Panc1 (cell line): ENCODE measurements at regions not wholly inside any gene's neighbourhood (a gene's known extent, or its start where the extent isn't known, plus 50 kb on each side); places are given as distances from the start of the nearest gene placed in this dataset.

Source experiments
- ATAC-seq: fragments of 200-7000 bp; cut with Tn5 transposase; 2 replicates; pipeline ENCODE4 v1.9.1; 2020; ENCODE audit warnings: mild to moderate bottlenecking, moderate library complexity
- BruUV-seq: library from RNA; stranded (reverse); fragments of 400-500 nt; replicated peaks from 2 replicates; lab custom pipeline; 2021; lab: Mats Ljungman, UMichigan
- CTCF ChIA-PET: fragments of 300-600 bp; sonication (Branson Sonifier 250); formaldehyde crosslinking; loops from one replicate; lab custom pipeline; 2022; ENCODE audit warnings: antibody characterized with exemption; lab: Charles Lee
- POLR2A ChIA-PET: fragments of 300-600 bp; sonication (Branson Sonifier 250); formaldehyde crosslinking; loops from one replicate; lab custom pipeline; 2022; ENCODE audit warnings: antibody characterized with exemption; lab: Charles Lee
- DNase-seq: peaks from one replicate; pipeline ENCODE4 v3.0.0-alpha.2; 2010; ENCODE audit warnings: low read depth, low spot score
- H3K27ac ChIP-seq: 2 replicates; pipeline ENCODE4 v1.5.1; 2011; ENCODE audit warnings: mild to moderate bottlenecking, low read length, inconsistent platforms
- H3K27me3 ChIP-seq: fragments of 200-500 bp; sonication (Bioruptor generic); 2 replicates; pipeline ENCODE4 v1.6.0; 2014; ENCODE audit warnings: low read length, inconsistent platforms; ENCODE audit not compliant: control insufficient read depth, insufficient read depth
- H3K36me3 ChIP-seq: fragments of 200-500 bp; sonication (Bioruptor generic); 2 replicates; pipeline ENCODE4 v1.5.1; 2014; ENCODE audit warnings: inconsistent platforms, mild to moderate bottlenecking, low read length, moderate library complexity; ENCODE audit not compliant: control insufficient read depth, insufficient read depth
- H3K4me1 ChIP-seq: 2 replicates; pipeline ENCODE4 v1.5.1; 2011; ENCODE audit warnings: inconsistent platforms, mild to moderate bottlenecking, low read length, moderate library complexity; ENCODE audit not compliant: control insufficient read depth, insufficient read depth
- H3K4me3 ChIP-seq, 2 experiments: 2 replicates each; pipeline ENCODE4 v1.5.1; 2011 to 2012; ENCODE audit warnings: low read depth in 2 of 2, low read length in 2 of 2, mild to moderate bottlenecking in 2 of 2, inconsistent platforms in 1 of 2, moderate library complexity in 1 of 2
- H3K9me3 ChIP-seq: fragments of 200-500 bp; sonication (Bioruptor generic); 2 replicates; pipeline ENCODE4 v1.5.1; 2014; ENCODE audit warnings: low read depth, mild to moderate bottlenecking, inconsistent platforms, low read length, moderate library complexity; ENCODE audit not compliant: control insufficient read depth, insufficient read depth
- POLR2AphosphoS5 ChIP-seq: IDR thresholded peaks from 2 replicates; pipeline ENCODE4 v1.6.1; 2012; ENCODE audit warnings: mild to moderate bottlenecking, low read depth, low read length, moderate library complexity
- SIN3A ChIP-seq: IDR thresholded peaks from 2 replicates; pipeline ENCODE4 v1.6.1; 2012; ENCODE audit warnings: low read depth, mild to moderate bottlenecking, low read length, moderate library complexity, borderline replicate concordance; ENCODE audit not compliant: insufficient read depth
- TCF7L2 ChIP-seq: IDR thresholded peaks from 2 replicates; pipeline ENCODE4 v1.6.1; 2011; ENCODE audit warnings: mild to moderate bottlenecking, low read depth, low read length, inconsistent platforms
- in situ Hi-C: cut with HindIII; loops from 2 replicates; pipeline ENCODE4 v1.10.0; 2016; ENCODE audit warnings: low sequenced_read_pairs, low pct_unique_long_range_greater_than_20kb
- intact Hi-C: fragments of 100-400 bp; cut with micrococcal nuclease; formaldehyde crosslinking; loops from one replicate; pipeline ENCODE4 v1.10.0; 2022; ENCODE audit not compliant: unreplicated experiment
- TF ChIP-seq, protein P1 (sequence below): fragments of 450-650 bp; IDR thresholded peaks from 2 replicates; pipeline ENCODE4 v1.5.1; 2017; ENCODE audit warnings: mild to moderate bottlenecking
- TF ChIP-seq, protein P2 (sequence below), 2 experiments: IDR thresholded peaks; 2 replicates each; pipeline ENCODE4 v1.6.1; 2011 to 2012; ENCODE audit warnings: low read depth in 2 of 2, control low read depth in 1 of 2, low read length in 1 of 2, mild to moderate bottlenecking in 1 of 2, moderate library complexity in 1 of 2; ENCODE audit not compliant: insufficient read depth in 1 of 2

DNA sequence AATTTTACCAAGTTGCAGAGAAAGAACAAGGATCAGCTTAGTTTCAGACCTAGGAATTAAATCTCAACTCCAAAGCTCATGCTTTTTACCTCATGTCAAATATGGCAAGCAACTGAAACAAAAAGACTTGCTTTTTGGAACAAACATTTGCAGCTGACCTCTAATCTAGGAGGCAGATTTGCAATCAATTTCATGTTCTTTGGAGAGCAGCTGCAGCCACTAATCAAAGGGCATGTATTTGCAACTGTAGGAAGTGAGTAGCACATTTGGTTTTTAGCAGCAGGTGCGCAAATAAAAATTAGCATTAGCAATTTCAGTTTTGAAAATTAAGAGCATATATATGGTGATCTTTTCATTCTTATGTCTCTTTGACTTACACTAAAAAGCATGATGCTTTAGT is 459.3 kb upstream of the SLC10A2 start:
- no peak overlapping the region for H3K27ac ChIP-seq
- CTCF ChIA-PET: no interaction called here
- no peaks in the 10 kb centered on the region for H3K27me3 ChIP-seq
- TF ChIP-seq SIN3A: no peak
- TF ChIP-seq, protein P1, sequence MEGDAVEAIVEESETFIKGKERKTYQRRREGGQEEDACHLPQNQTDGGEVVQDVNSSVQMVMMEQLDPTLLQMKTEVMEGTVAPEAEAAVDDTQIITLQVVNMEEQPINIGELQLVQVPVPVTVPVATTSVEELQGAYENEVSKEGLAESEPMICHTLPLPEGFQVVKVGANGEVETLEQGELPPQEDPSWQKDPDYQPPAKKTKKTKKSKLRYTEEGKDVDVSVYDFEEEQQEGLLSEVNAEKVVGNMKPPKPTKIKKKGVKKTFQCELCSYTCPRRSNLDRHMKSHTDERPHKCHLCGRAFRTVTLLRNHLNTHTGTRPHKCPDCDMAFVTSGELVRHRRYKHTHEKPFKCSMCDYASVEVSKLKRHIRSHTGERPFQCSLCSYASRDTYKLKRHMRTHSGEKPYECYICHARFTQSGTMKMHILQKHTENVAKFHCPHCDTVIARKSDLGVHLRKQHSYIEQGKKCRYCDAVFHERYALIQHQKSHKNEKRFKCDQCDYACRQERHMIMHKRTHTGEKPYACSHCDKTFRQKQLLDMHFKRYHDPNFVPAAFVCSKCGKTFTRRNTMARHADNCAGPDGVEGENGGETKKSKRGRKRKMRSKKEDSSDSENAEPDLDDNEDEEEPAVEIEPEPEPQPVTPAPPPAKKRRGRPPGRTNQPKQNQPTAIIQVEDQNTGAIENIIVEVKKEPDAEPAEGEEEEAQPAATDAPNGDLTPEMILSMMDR: no peak
- no peak for TF ChIP-seq POLR2AphosphoS5
- TF ChIP-seq, protein P2, sequence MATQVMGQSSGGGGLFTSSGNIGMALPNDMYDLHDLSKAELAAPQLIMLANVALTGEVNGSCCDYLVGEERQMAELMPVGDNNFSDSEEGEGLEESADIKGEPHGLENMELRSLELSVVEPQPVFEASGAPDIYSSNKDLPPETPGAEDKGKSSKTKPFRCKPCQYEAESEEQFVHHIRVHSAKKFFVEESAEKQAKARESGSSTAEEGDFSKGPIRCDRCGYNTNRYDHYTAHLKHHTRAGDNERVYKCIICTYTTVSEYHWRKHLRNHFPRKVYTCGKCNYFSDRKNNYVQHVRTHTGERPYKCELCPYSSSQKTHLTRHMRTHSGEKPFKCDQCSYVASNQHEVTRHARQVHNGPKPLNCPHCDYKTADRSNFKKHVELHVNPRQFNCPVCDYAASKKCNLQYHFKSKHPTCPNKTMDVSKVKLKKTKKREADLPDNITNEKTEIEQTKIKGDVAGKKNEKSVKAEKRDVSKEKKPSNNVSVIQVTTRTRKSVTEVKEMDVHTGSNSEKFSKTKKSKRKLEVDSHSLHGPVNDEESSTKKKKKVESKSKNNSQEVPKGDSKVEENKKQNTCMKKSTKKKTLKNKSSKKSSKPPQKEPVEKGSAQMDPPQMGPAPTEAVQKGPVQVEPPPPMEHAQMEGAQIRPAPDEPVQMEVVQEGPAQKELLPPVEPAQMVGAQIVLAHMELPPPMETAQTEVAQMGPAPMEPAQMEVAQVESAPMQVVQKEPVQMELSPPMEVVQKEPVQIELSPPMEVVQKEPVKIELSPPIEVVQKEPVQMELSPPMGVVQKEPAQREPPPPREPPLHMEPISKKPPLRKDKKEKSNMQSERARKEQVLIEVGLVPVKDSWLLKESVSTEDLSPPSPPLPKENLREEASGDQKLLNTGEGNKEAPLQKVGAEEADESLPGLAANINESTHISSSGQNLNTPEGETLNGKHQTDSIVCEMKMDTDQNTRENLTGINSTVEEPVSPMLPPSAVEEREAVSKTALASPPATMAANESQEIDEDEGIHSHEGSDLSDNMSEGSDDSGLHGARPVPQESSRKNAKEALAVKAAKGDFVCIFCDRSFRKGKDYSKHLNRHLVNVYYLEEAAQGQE (IDR thresholded peaks at IDR 0.05; ENCODE audit: insufficient read depth in 1 of 2, low read depth in 2 of 2, low read length in 1 of 2): no peak
- TF ChIP-seq TCF7L2: no peak
- in situ Hi-C loops: no loop called here
- BruUV-seq: no TSS peak
- no peaks in the 10 kb centered on the region for H3K9me3 ChIP-seq
- ATAC-seq: no peak
- intact Hi-C loops: no loop called here
- no peak overlapping the region for H3K4me3 ChIP-seq
- no peak for DNase-seq
- no peaks in the 10 kb centered on the region for H3K4me1 ChIP-seq
- POLR2A ChIA-PET: no interaction called here
- no peaks in the 10 kb centered on the region for H3K36me3 ChIP-seq

DNA sequence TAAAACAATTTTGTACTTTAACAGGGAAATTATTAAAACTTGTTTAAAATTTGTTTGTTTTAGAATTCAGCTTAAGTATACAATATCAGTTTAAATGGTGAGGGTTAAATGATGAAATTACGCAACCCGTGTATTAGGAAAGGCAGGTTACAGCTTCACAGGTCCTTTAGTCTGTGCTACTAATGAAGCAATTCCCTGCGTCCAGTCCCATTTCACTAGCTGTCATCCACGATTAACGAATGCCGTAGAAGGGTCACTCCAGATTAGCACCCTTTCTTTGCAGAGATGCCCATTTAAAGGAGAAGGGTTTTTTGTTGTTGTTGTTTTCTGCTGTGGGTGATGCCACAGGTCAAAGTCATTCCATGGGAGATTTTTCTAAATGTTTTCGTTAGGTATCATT is 457.6 kb upstream of the SLC10A2 start:
- Histone ChIP-seq H3K4me3 (no peak overlapping the region), H3K27ac (no peak overlapping the region), H3K4me1 (no peaks in the 10 kb centered on the region), H3K36me3 (no peaks in the 10 kb centered on the region), H3K9me3 (no peaks in the 10 kb centered on the region), H3K27me3 (no peaks in the 10 kb centered on the region)
- in situ Hi-C loops: no loop called here
- ChIA-PET POLR2A (no interaction called here), CTCF (no interaction called here)
- BruUV-seq: no TSS peak
- TF ChIP-seq, protein P1: no peak
- TF ChIP-seq SIN3A: no peak
- TF ChIP-seq POLR2AphosphoS5: no peak
- TF ChIP-seq TCF7L2: no peak
- TF ChIP-seq, protein P2 (IDR thresholded peaks at IDR 0.05; ENCODE audit: insufficient read depth in 1 of 2, low read depth in 2 of 2, low read length in 1 of 2): no peak
- ATAC-seq (no peak), DNase-seq (no peak)
- intact Hi-C loops: no loop called here
